ENCODE measurements at regions not wholly inside any gene's neighbourhood (a gene's known extent, or its start where the extent isn't known, plus 50 kb on each side); places are given as distances from the start of the nearest gene placed in this dataset.

DNA sequence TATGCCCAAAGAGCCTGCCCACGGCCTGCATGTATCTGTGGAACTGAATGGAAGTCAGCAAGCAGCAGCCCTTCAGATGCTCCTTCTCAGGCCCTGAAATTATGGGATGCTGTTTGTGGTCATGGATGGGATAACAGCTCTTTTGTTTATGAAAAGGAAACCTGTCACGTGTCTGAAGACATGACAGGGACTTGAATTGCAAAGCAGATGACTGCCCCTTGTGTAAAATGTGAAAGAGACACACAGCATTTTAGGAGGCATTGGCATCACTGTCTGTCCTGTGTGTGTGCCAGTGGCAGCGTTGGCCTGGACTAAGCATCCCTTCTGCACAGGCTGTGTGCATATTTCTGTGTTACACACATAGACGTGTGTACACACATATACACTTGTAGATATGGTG is 192.1 kb downstream of the VRK1 start (continued):
- TF ChIP-seq, protein P1, sequence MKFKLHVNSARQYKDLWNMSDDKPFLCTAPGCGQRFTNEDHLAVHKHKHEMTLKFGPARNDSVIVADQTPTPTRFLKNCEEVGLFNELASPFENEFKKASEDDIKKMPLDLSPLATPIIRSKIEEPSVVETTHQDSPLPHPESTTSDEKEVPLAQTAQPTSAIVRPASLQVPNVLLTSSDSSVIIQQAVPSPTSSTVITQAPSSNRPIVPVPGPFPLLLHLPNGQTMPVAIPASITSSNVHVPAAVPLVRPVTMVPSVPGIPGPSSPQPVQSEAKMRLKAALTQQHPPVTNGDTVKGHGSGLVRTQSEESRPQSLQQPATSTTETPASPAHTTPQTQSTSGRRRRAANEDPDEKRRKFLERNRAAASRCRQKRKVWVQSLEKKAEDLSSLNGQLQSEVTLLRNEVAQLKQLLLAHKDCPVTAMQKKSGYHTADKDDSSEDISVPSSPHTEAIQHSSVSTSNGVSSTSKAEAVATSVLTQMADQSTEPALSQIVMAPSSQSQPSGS (tag by site-specific recombination; IDR thresholded peaks at IDR 0.05; ENCODE audit: low read depth): no peak
- no peak for TF ChIP-seq ZNF596 (tag by site-specific recombination; IDR thresholded peaks at IDR 0.05)
- TF ChIP-seq, protein P2, sequence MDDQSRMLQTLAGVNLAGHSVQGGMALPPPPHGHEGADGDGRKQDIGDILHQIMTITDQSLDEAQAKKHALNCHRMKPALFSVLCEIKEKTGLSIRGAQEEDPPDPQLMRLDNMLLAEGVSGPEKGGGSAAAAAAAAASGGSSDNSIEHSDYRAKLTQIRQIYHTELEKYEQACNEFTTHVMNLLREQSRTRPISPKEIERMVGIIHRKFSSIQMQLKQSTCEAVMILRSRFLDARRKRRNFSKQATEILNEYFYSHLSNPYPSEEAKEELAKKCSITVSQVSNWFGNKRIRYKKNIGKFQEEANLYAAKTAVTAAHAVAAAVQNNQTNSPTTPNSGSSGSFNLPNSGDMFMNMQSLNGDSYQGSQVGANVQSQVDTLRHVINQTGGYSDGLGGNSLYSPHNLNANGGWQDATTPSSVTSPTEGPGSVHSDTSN (CRISPR knock-in tag; IDR thresholded peaks at IDR 0.05): no peak
- no peak for TF ChIP-seq EGR2 (tag by site-specific recombination; IDR thresholded peaks at IDR 0.05; ENCODE audit: low read depth)

DNA sequence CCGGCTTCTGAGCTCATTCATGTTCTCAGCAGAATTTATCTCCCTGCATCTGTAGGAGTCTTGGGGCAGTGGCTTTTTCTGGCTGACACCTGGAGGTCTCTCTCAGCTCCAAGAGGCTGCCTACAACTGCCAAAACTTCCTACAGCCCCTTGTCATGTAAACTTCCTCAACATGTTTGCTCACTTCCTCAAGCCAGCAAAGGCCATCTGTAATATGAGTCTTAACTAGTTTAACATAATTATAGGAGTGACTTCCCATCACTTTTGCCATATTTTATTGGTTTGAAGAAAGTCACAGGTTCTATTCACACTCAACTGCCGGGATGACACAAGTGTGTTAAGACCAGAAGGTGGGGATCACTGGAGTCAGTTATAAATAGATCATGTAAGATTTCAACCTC is 194.0 kb downstream of the VRK1 start:
- TF ChIP-seq, protein P3, sequence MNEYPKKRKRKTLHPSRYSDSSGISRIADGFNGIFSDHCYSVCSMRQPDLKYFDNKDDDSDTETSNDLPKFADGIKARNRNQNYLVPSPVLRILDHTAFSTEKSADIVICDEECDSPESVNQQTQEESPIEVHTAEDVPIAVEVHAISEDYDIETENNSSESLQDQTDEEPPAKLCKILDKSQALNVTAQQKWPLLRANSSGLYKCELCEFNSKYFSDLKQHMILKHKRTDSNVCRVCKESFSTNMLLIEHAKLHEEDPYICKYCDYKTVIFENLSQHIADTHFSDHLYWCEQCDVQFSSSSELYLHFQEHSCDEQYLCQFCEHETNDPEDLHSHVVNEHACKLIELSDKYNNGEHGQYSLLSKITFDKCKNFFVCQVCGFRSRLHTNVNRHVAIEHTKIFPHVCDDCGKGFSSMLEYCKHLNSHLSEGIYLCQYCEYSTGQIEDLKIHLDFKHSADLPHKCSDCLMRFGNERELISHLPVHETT (tag by site-specific recombination; IDR thresholded peaks at IDR 0.05): no peak
- TF ChIP-seq, protein P4, sequence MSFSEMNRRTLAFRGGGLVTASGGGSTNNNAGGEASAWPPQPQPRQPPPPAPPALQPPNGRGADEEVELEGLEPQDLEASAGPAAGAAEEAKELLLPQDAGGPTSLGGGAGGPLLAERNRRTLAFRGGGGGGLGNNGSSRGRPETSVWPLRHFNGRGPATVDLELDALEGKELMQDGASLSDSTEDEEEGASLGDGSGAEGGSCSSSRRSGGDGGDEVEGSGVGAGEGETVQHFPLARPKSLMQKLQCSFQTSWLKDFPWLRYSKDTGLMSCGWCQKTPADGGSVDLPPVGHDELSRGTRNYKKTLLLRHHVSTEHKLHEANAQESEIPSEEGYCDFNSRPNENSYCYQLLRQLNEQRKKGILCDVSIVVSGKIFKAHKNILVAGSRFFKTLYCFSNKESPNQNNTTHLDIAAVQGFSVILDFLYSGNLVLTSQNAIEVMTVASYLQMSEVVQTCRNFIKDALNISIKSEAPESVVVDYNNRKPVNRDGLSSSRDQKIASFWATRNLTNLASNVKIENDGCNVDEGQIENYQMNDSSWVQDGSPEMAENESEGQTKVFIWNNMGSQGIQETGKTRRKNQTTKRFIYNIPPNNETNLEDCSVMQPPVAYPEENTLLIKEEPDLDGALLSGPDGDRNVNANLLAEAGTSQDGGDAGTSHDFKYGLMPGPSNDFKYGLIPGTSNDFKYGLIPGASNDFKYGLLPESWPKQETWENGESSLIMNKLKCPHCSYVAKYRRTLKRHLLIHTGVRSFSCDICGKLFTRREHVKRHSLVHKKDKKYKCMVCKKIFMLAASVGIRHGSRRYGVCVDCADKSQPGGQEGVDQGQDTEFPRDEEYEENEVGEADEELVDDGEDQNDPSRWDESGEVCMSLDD (tag by site-specific recombination; IDR thresholded peaks at IDR 0.05): no peak
- TF ChIP-seq MEIS1 (CRISPR knock-in tag; IDR thresholded peaks at IDR 0.05; ENCODE audit: borderline replicate concordance) (no peak), ZBTB21 (tag by site-specific recombination; IDR thresholded peaks at IDR 0.05) (no peak), ZNF549 (tag by site-specific recombination; IDR thresholded peaks at IDR 0.05) (no peak), ZNF391 (tag by site-specific recombination; IDR thresholded peaks at IDR 0.05; ENCODE audit: borderline replicate concordance, low read depth) (no peak), GLI4 (tag by site-specific recombination; IDR thresholded peaks at IDR 0.05) (no peak), ZNF510 (tag by site-specific recombination; IDR thresholded peaks at IDR 0.05; ENCODE audit: insufficient replicate concordance) (no peak)
- TF ChIP-seq, protein P5, sequence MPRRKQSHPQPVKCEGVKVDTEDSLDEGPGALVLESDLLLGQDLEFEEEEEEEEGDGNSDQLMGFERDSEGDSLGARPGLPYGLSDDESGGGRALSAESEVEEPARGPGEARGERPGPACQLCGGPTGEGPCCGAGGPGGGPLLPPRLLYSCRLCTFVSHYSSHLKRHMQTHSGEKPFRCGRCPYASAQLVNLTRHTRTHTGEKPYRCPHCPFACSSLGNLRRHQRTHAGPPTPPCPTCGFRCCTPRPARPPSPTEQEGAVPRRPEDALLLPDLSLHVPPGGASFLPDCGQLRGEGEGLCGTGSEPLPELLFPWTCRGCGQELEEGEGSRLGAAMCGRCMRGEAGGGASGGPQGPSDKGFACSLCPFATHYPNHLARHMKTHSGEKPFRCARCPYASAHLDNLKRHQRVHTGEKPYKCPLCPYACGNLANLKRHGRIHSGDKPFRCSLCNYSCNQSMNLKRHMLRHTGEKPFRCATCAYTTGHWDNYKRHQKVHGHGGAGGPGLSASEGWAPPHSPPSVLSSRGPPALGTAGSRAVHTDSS (tag by site-specific recombination; IDR thresholded peaks at IDR 0.05): no peak
- Histone ChIP-seq H3K4me1 (ENCODE audit: control insufficient read depth, insufficient read depth, low read length) (no peaks in the 10 kb centered on the region), H3K27ac (ENCODE audit: extremely low read depth, low read depth, low read length) (no peak overlapping the region), H3K4me3 (ENCODE audit: low read depth, low read length) (no peak overlapping the region), H3K36me3 (ENCODE audit: control insufficient read depth in 2 of 2, insufficient read depth in 1 of 2, low read length in 2 of 2) (no peaks in the 10 kb centered on the region), H3K9me3 (ENCODE audit: control insufficient read depth, insufficient read depth, low read depth, low read length) (no peaks in the 10 kb centered on the region)
- ChIA-PET CTCF (no interaction called here), POLR2A (no interaction called here)

DNA sequence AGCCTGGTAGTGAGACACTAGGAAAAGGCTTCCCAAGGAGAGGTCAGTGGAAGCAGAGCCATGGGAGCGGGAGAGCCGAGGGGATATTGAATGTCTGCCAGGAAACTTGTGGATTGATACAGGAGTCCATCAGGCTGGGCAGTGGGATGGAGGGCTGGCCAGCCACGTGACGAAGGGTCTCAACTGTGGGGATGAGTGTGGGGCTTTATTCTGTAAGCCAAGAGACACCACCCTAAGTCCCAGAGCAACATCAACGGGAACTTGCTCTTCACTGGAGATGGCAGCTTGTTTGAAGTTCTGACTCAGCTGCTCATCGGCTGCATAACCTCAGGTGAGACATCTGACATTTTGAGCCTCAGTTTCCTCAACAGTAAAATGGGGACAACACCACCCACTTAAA is 197.8 kb downstream of the VRK1 start:
- H3K27ac ChIP-seq (ENCODE audit: extremely low read depth, low read depth, low read length): no peak overlapping the region
- no peaks in the 10 kb centered on the region for H3K9me3 ChIP-seq (ENCODE audit: control insufficient read depth, insufficient read depth, low read depth, low read length)
- no peaks in the 10 kb centered on the region for H3K36me3 ChIP-seq (ENCODE audit: control insufficient read depth in 2 of 2, insufficient read depth in 1 of 2, low read length in 2 of 2)
- no peak for TF ChIP-seq ZNF660 (tag by site-specific recombination; IDR thresholded peaks at IDR 0.05)
- ChIA-PET POLR2A (no interaction called here), CTCF (no interaction called here)
- no peaks in the 10 kb centered on the region for H3K4me1 ChIP-seq (ENCODE audit: control insufficient read depth, insufficient read depth, low read length)
- H3K4me3 ChIP-seq (ENCODE audit: low read depth, low read length): no peak overlapping the region
